ENCODE measurements at regions not wholly inside any gene's neighbourhood (a gene's known extent, or its start where the extent isn't known, plus 50 kb on each side); places are given as distances from the start of the nearest gene placed in this dataset.

GRCh38 chr2:156790343-156791037 lies 354.3 kb downstream of the GPD2 start:
- Histone ChIP-seq H3K36me3 (ENCODE audit: insufficient read depth, low read length) (no peaks in the 10 kb centered on the region), H3K9me3 (ENCODE audit: low read depth, low read length) (no peaks in the 10 kb centered on the region), H3K27ac (no peak overlapping the region), H3K9ac (ENCODE audit: insufficient read length) (no peak overlapping the region), H3K4me3 (no peak overlapping the region)
- DNase-seq (ENCODE audit: low read depth, low spot score), result no peak
- no peak for TF ChIP-seq EZH2 (IDR thresholded peaks at IDR 0.05)
- TF ChIP-seq POLR2AphosphoS5 (IDR thresholded peaks at IDR 0.05; ENCODE audit: borderline replicate concordance, low read depth, low read length), result no peak
- TF ChIP-seq FOXP2 (optimal IDR thresholded peaks at IDR 0.05; ENCODE audit: control extremely low read depth, extremely low read length, insufficient read depth), result no peak

- TF ChIP-seq EZH2 (IDR thresholded peaks at IDR 0.05) (no peak), FOXP2 (optimal IDR thresholded peaks at IDR 0.05; ENCODE audit: control extremely low read depth, extremely low read length, insufficient read depth) (no peak), POLR2AphosphoS5 (IDR thresholded peaks at IDR 0.05; ENCODE audit: borderline replicate concordance, low read depth, low read length) (no peak)
- no peak overlapping the region for H3K4me3 ChIP-seq
- no peaks in the 10 kb centered on the region for H3K36me3 ChIP-seq (ENCODE audit: insufficient read depth, low read length)
- no peak overlapping the region for H3K27ac ChIP-seq
- no peak for DNase-seq (ENCODE audit: low read depth, low spot score)
- H3K9me3 ChIP-seq (ENCODE audit: low read depth, low read length), result no peaks in the 10 kb centered on the region
- H3K9ac ChIP-seq (ENCODE audit: insufficient read length), result no peak overlapping the region
Observed at GRCh38 chr2:156792242-156792840, 356.2 kb downstream of the GPD2 start.

GRCh38 chr2:156797832-156798231 lies 361.7 kb downstream of the GPD2 start:
- H3K36me3 ChIP-seq (ENCODE audit: insufficient read depth, low read length), result no peaks in the 10 kb centered on the region
- H3K9ac ChIP-seq (ENCODE audit: insufficient read length), result no peak overlapping the region
- H3K9me3 ChIP-seq (ENCODE audit: low read depth, low read length), result no peaks in the 10 kb centered on the region
- TF ChIP-seq FOXP2 (optimal IDR thresholded peaks at IDR 0.05; ENCODE audit: control extremely low read depth, extremely low read length, insufficient read depth) (no peak), EZH2 (IDR thresholded peaks at IDR 0.05) (no peak), POLR2AphosphoS5 (IDR thresholded peaks at IDR 0.05; ENCODE audit: borderline replicate concordance, low read depth, low read length) (no peak)
- no peak overlapping the region for H3K4me3 ChIP-seq
- no peak overlapping the region for H3K27ac ChIP-seq
- DNase-seq (ENCODE audit: low read depth, low spot score), result no peak

- Histone ChIP-seq H3K36me3 (ENCODE audit: insufficient read depth, low read length) (no peaks in the 10 kb centered on the region), H3K9ac (ENCODE audit: insufficient read length) (no peak overlapping the region), H3K4me3 (no peak overlapping the region), H3K27ac (no peak overlapping the region), H3K9me3 (ENCODE audit: low read depth, low read length) (no peaks in the 10 kb centered on the region)
- TF ChIP-seq EZH2 (IDR thresholded peaks at IDR 0.05), result no peak
- no peak for TF ChIP-seq POLR2AphosphoS5 (IDR thresholded peaks at IDR 0.05; ENCODE audit: borderline replicate concordance, low read depth, low read length)
- no peak for TF ChIP-seq FOXP2 (optimal IDR thresholded peaks at IDR 0.05; ENCODE audit: control extremely low read depth, extremely low read length, insufficient read depth)
- DNase-seq (ENCODE audit: low read depth, low spot score), result no peak
Observed at GRCh38 chr2:156800065-156800653, 364.0 kb downstream of the GPD2 start.

GRCh38 chr2:156800781-156801361 lies 364.7 kb downstream of the GPD2 start:
- H3K36me3 ChIP-seq (ENCODE audit: insufficient read depth, low read length), result no peaks in the 10 kb centered on the region
- TF ChIP-seq FOXP2 (optimal IDR thresholded peaks at IDR 0.05; ENCODE audit: control extremely low read depth, extremely low read length, insufficient read depth) (no peak), EZH2 (IDR thresholded peaks at IDR 0.05) (no peak), POLR2AphosphoS5 (IDR thresholded peaks at IDR 0.05; ENCODE audit: borderline replicate concordance, low read depth, low read length) (no peak)
- H3K9ac ChIP-seq (ENCODE audit: insufficient read length), result no peak overlapping the region
- no peak overlapping the region for H3K27ac ChIP-seq
- no peak overlapping the region for H3K4me3 ChIP-seq
- H3K9me3 ChIP-seq (ENCODE audit: low read depth, low read length), result no peaks in the 10 kb centered on the region
- DNase-seq (ENCODE audit: low read depth, low spot score), result no peak

- Histone ChIP-seq H3K9me3 (ENCODE audit: low read depth, low read length) (no peaks in the 10 kb centered on the region), H3K36me3 (ENCODE audit: insufficient read depth, low read length) (no peaks in the 10 kb centered on the region), H3K4me3 (peak overlapping the region; percentile 62), H3K27ac (no peak overlapping the region), H3K9ac (ENCODE audit: insufficient read length) (no peak overlapping the region)
- TF ChIP-seq EZH2 (IDR thresholded peaks at IDR 0.05) (no peak), POLR2AphosphoS5 (IDR thresholded peaks at IDR 0.05; ENCODE audit: borderline replicate concordance, low read depth, low read length) (no peak), FOXP2 (optimal IDR thresholded peaks at IDR 0.05; ENCODE audit: control extremely low read depth, extremely low read length, insufficient read depth) (no peak)
- no peak for DNase-seq (ENCODE audit: low read depth, low spot score)
Observed at GRCh38 chr2:156803243-156803642, 367.1 kb downstream of the GPD2 start.

GRCh38 chr2:156803967-156804366 lies 367.8 kb downstream of the GPD2 start:
- no peaks in the 10 kb centered on the region for H3K9me3 ChIP-seq (ENCODE audit: low read depth, low read length)
- TF ChIP-seq EZH2 (IDR thresholded peaks at IDR 0.05) (no peak), FOXP2 (optimal IDR thresholded peaks at IDR 0.05; ENCODE audit: control extremely low read depth, extremely low read length, insufficient read depth) (no peak), POLR2AphosphoS5 (IDR thresholded peaks at IDR 0.05; ENCODE audit: borderline replicate concordance, low read depth, low read length) (no peak)
- no peak overlapping the region for H3K9ac ChIP-seq (ENCODE audit: insufficient read length)
- no peaks in the 10 kb centered on the region for H3K36me3 ChIP-seq (ENCODE audit: insufficient read depth, low read length)
- peak overlapping the region; percentile 62 for H3K4me3 ChIP-seq
- no peak for DNase-seq (ENCODE audit: low read depth, low spot score)
- H3K27ac ChIP-seq, result no peak overlapping the region

GRCh38 chr2:156810094-156810493 lies 373.9 kb downstream of the GPD2 start:
- Histone ChIP-seq H3K9ac (ENCODE audit: insufficient read length) (no peak overlapping the region), H3K27ac (no peak overlapping the region)
- no peak for TF ChIP-seq EZH2 (IDR thresholded peaks at IDR 0.05)

More at GRCh38 chr2:156810094-156810493, 373.9 kb downstream of the GPD2 start:
- no peak for DNase-seq (ENCODE audit: low read depth, low spot score)
- Histone ChIP-seq H3K4me3 (no peak overlapping the region), H3K9me3 (ENCODE audit: low read depth, low read length) (no peaks in the 10 kb centered on the region), H3K36me3 (ENCODE audit: insufficient read depth, low read length) (no peaks in the 10 kb centered on the region)

All from SK-N-MC (cell line).